Mesenchymal stem cell (in vitro differentiated cells and primary cell): ENCODE measurements at regions not wholly inside any gene's neighbourhood (a gene's known extent, or its start where the extent isn't known, plus 50 kb on each side); places are given as distances from the start of the nearest gene placed in this dataset.
"Not testable (repeated sequence)": the region's sequence is repeated elsewhere in the genome, so short reads cannot be mapped to it uniquely, and the experiment has no call there.

Experiments
- DNase-seq: peaks from one replicate; pipeline ENCODE4 v3.0.0-alpha.2; 2013
- H2AFZ ChIP-seq: one replicate; pipeline ENCODE4 v1.6.1; 2013; ENCODE audit warnings: low read depth, mild to moderate bottlenecking, control low read depth, inconsistent platforms, low read length, moderate library complexity
- H2AK5ac ChIP-seq: 2 replicates; pipeline ENCODE4 v1.6.1; 2013; ENCODE audit warnings: low read length, moderate library complexity, mild to moderate bottlenecking, inconsistent platforms; ENCODE audit not compliant: severe bottlenecking
- H2BK120ac ChIP-seq: one replicate; pipeline ENCODE4 v1.6.1; 2013; ENCODE audit warnings: low read depth, mild to moderate bottlenecking, inconsistent platforms, low read length, moderate library complexity
- H2BK12ac ChIP-seq, 2 experiments: one replicate each; pipeline ENCODE4 v1.6.1; 2013; ENCODE audit warnings: inconsistent platforms in 2 of 2, low read length in 2 of 2, mild to moderate bottlenecking in 2 of 2, moderate library complexity in 2 of 2, control low read depth in 1 of 2
- H2BK15ac ChIP-seq: one replicate; pipeline ENCODE4 v1.6.1; 2013; ENCODE audit warnings: mild to moderate bottlenecking, low read depth, inconsistent platforms; ENCODE audit not compliant: poor library complexity, severe bottlenecking
- H2BK5ac ChIP-seq: 2 replicates; pipeline ENCODE4 v1.6.1; 2013; ENCODE audit warnings: low read depth, mild to moderate bottlenecking, low read length, control low read depth, inconsistent platforms; ENCODE audit not compliant: poor library complexity, severe bottlenecking
- H3K14ac ChIP-seq, 2 experiments: one replicate each; pipeline ENCODE4 v1.6.1; 2013; ENCODE audit warnings: inconsistent platforms in 2 of 2, low read length in 2 of 2, control low read depth in 1 of 2, mild to moderate bottlenecking in 1 of 2, moderate library complexity in 1 of 2
- H3K18ac ChIP-seq, 2 experiments: one replicate each; pipeline ENCODE4 v1.6.1; 2013; ENCODE audit warnings: inconsistent platforms in 2 of 2, low read length in 2 of 2, control low read depth in 1 of 2, low read depth in 1 of 2, mild to moderate bottlenecking in 1 of 2
- H3K23ac ChIP-seq, 2 experiments: one replicate each; pipeline ENCODE4 v1.6.1; 2013; ENCODE audit warnings: inconsistent platforms in 2 of 2, low read length in 2 of 2, mild to moderate bottlenecking in 2 of 2, moderate library complexity in 2 of 2, control low read depth in 1 of 2
- H3K27ac ChIP-seq: 2 replicates; pipeline ENCODE4 v1.5.1; 2013; ENCODE audit warnings: mild to moderate bottlenecking, moderate library complexity, low read length, control low read depth, inconsistent platforms; ENCODE audit not compliant: poor library complexity, severe bottlenecking
- H3K27me3 ChIP-seq, 2 experiments: 2 replicates each; pipeline versions ENCODE4 v1.6.1 to v1.7.0; 2013; ENCODE audit warnings: low read length in 2 of 2, mild to moderate bottlenecking in 2 of 2, moderate library complexity in 2 of 2, control low read depth in 1 of 2, inconsistent platforms in 1 of 2; ENCODE audit not compliant: control insufficient read depth in 1 of 2, insufficient read depth in 1 of 2
- H3K36me3 ChIP-seq, 2 experiments: 2 replicates each; pipeline versions ENCODE4 v1.6.1 to v1.7.0; 2013; ENCODE audit warnings: low read length in 2 of 2, control low read depth in 1 of 2, inconsistent platforms in 1 of 2, low read depth in 1 of 2, mild to moderate bottlenecking in 1 of 2; ENCODE audit not compliant: insufficient read depth in 2 of 2, control insufficient read depth in 1 of 2
- H3K4ac ChIP-seq, 2 experiments: one replicate each; pipeline ENCODE4 v1.6.1; 2013; ENCODE audit warnings: inconsistent platforms in 2 of 2, low read length in 2 of 2, mild to moderate bottlenecking in 2 of 2, moderate library complexity in 2 of 2, control low read depth in 1 of 2, low read depth in 1 of 2
- H3K4me1 ChIP-seq: 2 replicates; pipeline ENCODE4 v1.6.1; 2013; ENCODE audit warnings: low read depth, low read length, control low read depth; ENCODE audit not compliant: control insufficient read depth, insufficient read depth
- H3K4me2 ChIP-seq: 2 replicates; pipeline ENCODE4 v1.6.1; 2013; ENCODE audit warnings: low read length, mild to moderate bottlenecking, inconsistent platforms; ENCODE audit not compliant: poor library complexity, severe bottlenecking
- H3K4me3 ChIP-seq, 2 experiments: 2 replicates each; pipeline versions ENCODE4 v1.5.1 to v1.7.0; 2013; ENCODE audit warnings: low read length in 2 of 2, mild to moderate bottlenecking in 2 of 2, control low read depth in 1 of 2, low read depth in 1 of 2; ENCODE audit not compliant: insufficient read depth in 1 of 2
- H3K79me1 ChIP-seq: replicated peaks from 2 replicates; pipeline ENCODE4 v1.6.1; 2013; ENCODE audit warnings: mild to moderate bottlenecking, control low read depth, low read length, inconsistent platforms; ENCODE audit not compliant: poor library complexity, severe bottlenecking
- H3K9ac ChIP-seq: 2 replicates; pipeline ENCODE4 v1.7.0; 2013; ENCODE audit warnings: mild to moderate bottlenecking, low read length, moderate library complexity
- H3K9me3 ChIP-seq: 2 replicates; pipeline ENCODE4 v1.7.0; 2013; ENCODE audit warnings: mild to moderate bottlenecking, low read length; ENCODE audit not compliant: control insufficient read depth
- H4K8ac ChIP-seq: one replicate; pipeline ENCODE4 v1.6.1; 2013; ENCODE audit warnings: inconsistent platforms, mild to moderate bottlenecking, low read length, moderate library complexity
- H4K91ac ChIP-seq: one replicate; pipeline ENCODE4 v1.6.1; 2013; ENCODE audit warnings: mild to moderate bottlenecking, low read length, inconsistent platforms
- WGBS: methylation state at CpG from one replicate; pipeline ENCODE4 v1.1.7; 2013; ENCODE audit warnings: mixed read lengths; 5-methylcytosine and 5-hydroxymethylcytosine counted together

- no peak overlapping the region for H3K14ac ChIP-seq
- no peak overlapping the region for H4K91ac ChIP-seq
- no peak overlapping the region for H2AFZ ChIP-seq
- no peak overlapping the region for H3K9ac ChIP-seq
- H3K79me1 ChIP-seq: no peaks in the 10 kb centered on the region
- H3K27me3 ChIP-seq: no peaks in the 10 kb centered on the region
- H2BK120ac ChIP-seq: no peak overlapping the region
- H3K23ac ChIP-seq: no peak overlapping the region
- H4K8ac ChIP-seq: no peak overlapping the region
- H3K27ac ChIP-seq: no peak overlapping the region
- H3K4me3 ChIP-seq: no peak overlapping the region
- no peak overlapping the region for H2BK15ac ChIP-seq
- 74% methylated on average over 2 of the region's 2 CpGs for WGBS
- no peak overlapping the region for H3K4me2 ChIP-seq
- H3K4me1 ChIP-seq: no peaks in the 10 kb centered on the region
- no peak overlapping the region for H3K4ac ChIP-seq
- H2BK5ac ChIP-seq: no peak overlapping the region
- H2AK5ac ChIP-seq: no peak overlapping the region
- no peak overlapping the region for H2BK12ac ChIP-seq
- no peaks in the 10 kb centered on the region for H3K36me3 ChIP-seq
- no peak overlapping the region for H3K18ac ChIP-seq
- no peak for DNase-seq
- H3K9me3 ChIP-seq: peaks cover 7% of the 10 kb centered on the region
Observed at GRCh38 chr11:50088231-50088630, 55.6 kb downstream of the OR4C45 start.

GRCh38 chr11:50098186-50098725 lies 65.6 kb downstream of the OR4C45 start:
- no peak overlapping the region for H3K23ac ChIP-seq
- no peak overlapping the region for H3K4ac ChIP-seq
- H3K4me2 ChIP-seq: no peak overlapping the region
- H2AK5ac ChIP-seq: no peak overlapping the region
- H3K9ac ChIP-seq: no peak overlapping the region
- H3K18ac ChIP-seq: no peak overlapping the region
- H2BK5ac ChIP-seq: no peak overlapping the region
- H3K79me1 ChIP-seq: no peaks in the 10 kb centered on the region
- peak overlapping the region in 1 of 2 experiments; percentile 53 for H3K4me3 ChIP-seq
- no peak overlapping the region for H3K14ac ChIP-seq
- no peak overlapping the region for H4K91ac ChIP-seq
- H2BK120ac ChIP-seq: no peak overlapping the region
- H4K8ac ChIP-seq: no peak overlapping the region
- H3K27ac ChIP-seq: no peak overlapping the region
- H2BK12ac ChIP-seq: no peak overlapping the region
- no peak overlapping the region for H2AFZ ChIP-seq
- H3K4me1 ChIP-seq: no peaks in the 10 kb centered on the region
- no peaks in the 10 kb centered on the region for H3K27me3 ChIP-seq
- H3K9me3 ChIP-seq: no peaks in the 10 kb centered on the region
- DNase-seq: no peak
- 0% methylated on average over 1 of the region's 2 CpGs for WGBS
- H2BK15ac ChIP-seq: no peak overlapping the region
- no peaks in the 10 kb centered on the region for H3K36me3 ChIP-seq

- no peak overlapping the region for H2BK5ac ChIP-seq
- no peak overlapping the region for H3K14ac ChIP-seq
- H2BK15ac ChIP-seq: no peak overlapping the region
- no peak overlapping the region for H2AK5ac ChIP-seq
- no peak overlapping the region for H3K23ac ChIP-seq
- H3K27me3 ChIP-seq: no peaks in the 10 kb centered on the region
- H4K91ac ChIP-seq: no peak overlapping the region
- H3K4ac ChIP-seq: no peak overlapping the region
- no peak overlapping the region for H4K8ac ChIP-seq
- DNase-seq: no peak
- no peaks in the 10 kb centered on the region for H3K9me3 ChIP-seq
- H3K4me1 ChIP-seq: no peaks in the 10 kb centered on the region
- no peak overlapping the region for H3K9ac ChIP-seq
- no peak overlapping the region for H2BK120ac ChIP-seq
- no peaks in the 10 kb centered on the region for H3K79me1 ChIP-seq
- no peak overlapping the region for H3K18ac ChIP-seq
- no peaks in the 10 kb centered on the region for H3K36me3 ChIP-seq
- H3K4me2 ChIP-seq: no peak overlapping the region
- H3K4me3 ChIP-seq: no peak overlapping the region
- no peak overlapping the region for H2BK12ac ChIP-seq
- no peak overlapping the region for H2AFZ ChIP-seq
- H3K27ac ChIP-seq: no peak overlapping the region
Observed at GRCh38 chr11:50102916-50103315, 70.2 kb downstream of the OR4C45 start.

GRCh38 chr11:50140686-50141085 lies 108.0 kb downstream of the OR4C45 start:
- H3K18ac ChIP-seq, H3K4me3 ChIP-seq, H3K4me1 ChIP-seq, H2BK12ac ChIP-seq, H4K91ac ChIP-seq, H4K8ac ChIP-seq, H3K79me1 ChIP-seq, H3K27ac ChIP-seq, H3K4me2 ChIP-seq, H2AK5ac ChIP-seq, H3K23ac ChIP-seq, H3K14ac ChIP-seq, H3K27me3 ChIP-seq, H2BK120ac ChIP-seq, H3K36me3 ChIP-seq, H2BK5ac ChIP-seq, H3K9me3 ChIP-seq, H3K4ac ChIP-seq, H2AFZ ChIP-seq, DNase-seq, H3K9ac ChIP-seq, H2BK15ac ChIP-seq: not testable (repeated sequence)
- WGBS: 8% methylated on average over 1 of the region's 2 CpGs
